GM13976 (cell line): ENCODE measurements at regions not wholly inside any gene's neighbourhood (a gene's known extent, or its start where the extent isn't known, plus 50 kb on each side); places are given as distances from the start of the nearest gene placed in this dataset.

Experiments
- DNase-seq: peaks from one replicate; pipeline ENCODE4 v3.0.0; 2012; ENCODE audit warnings: low spot score
- CTCF ChIP-seq: IDR thresholded peaks from 2 replicates; pipeline ENCODE4 v1.5.1; 2012; ENCODE audit warnings: borderline replicate concordance, mild to moderate bottlenecking; ENCODE audit not compliant: insufficient read depth; ENCODE audit errors: extremely low read depth, missing control alignments, control extremely low read depth
- in situ Hi-C: fragments of 300-500 bp; cut with MboI; formaldehyde crosslinking; loops from one replicate; pipeline ENCODE4 v1.12.0; 2022; ENCODE audit warnings: low sequenced_read_pairs, mixed read lengths, inconsistent platforms; ENCODE audit not compliant: unreplicated experiment

DNA sequence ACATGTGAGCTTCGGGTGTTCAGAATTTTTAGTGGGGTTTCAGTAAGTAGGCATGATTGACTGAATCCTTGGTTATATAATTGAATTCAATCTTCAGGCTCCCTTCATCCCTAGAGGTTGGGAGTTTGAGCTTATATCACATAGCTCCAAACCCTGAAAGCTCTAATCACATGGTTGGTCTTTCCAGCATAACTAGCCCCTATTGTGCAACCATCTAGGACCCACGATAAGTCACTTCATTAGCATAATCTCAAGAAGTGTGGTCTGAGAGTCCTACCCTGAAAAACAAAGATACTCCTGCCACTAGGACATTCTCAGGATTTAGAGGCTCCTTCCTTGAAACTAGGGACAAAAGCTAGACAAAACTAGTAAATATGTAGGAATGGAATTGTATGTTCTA lies 348.9 kb upstream of the CBLB start:
- TF ChIP-seq CTCF: no peak
- no peak for DNase-seq
- in situ Hi-C loops: no loop called here

DNA sequence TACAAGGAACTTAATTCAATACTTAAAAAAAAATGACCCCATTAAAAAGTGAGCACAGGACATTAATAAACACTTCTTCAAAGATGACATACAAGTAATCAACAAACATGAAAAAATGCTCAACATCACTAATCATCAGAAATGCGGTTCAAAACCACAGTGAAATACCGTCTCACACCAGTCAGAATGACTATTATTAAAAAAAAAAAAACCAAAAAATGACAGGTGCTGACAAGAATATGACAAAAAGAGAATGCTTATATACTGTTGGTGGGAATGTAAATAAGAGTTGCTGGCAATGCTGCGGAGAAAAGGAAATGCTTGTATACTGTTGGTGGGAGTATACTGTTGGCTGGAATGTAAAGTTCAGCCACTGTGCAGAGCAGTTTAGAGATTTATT lies 358.3 kb upstream of the CBLB start:
- in situ Hi-C loops: no loop called here
- no peak for TF ChIP-seq CTCF
- no peak for DNase-seq

- no peak for DNase-seq
- in situ Hi-C loops: no loop called here
- TF ChIP-seq CTCF: no peak
Measured at GRCh38 chr3:106228271-106228670, 359.5 kb upstream of the CBLB start.

DNA sequence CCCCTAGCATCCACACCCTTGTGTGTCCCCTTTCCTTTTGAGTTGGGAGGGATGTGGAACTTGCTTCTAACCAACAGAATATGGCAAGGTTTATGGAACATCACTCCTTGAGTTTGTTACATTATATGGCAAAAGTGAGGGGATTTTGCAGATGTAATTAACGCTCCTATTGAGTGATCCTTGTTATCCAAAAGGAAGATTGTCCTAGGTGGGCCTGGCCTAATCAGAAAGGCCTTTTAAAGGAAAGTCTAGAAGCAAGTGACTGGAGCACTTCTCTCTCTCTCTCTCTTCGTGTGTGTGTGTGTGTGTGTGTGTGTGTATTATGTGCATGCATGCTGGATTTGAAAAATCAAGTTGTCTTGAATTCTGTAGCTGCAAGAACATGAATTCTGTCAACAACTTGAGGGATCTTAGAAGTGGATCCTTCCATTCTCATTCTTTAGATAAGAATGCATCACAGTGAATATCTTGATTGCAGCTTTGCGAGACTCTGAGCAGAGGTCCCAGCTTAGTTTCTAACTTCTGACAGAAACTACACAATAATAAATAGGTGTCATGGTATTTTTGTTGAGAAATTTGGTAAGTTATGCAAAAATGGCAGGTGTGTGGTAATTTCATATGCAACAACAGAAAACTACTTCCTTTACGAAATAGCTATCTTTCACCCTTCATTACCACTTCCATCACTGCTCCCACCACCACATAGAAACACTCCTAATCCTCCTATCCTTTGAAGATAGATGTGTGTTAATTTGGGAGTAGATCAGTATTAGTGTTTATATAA lies 360.9 kb upstream of the CBLB start:
- TF ChIP-seq CTCF: no peak
- in situ Hi-C loops: no loop called here

DNA sequence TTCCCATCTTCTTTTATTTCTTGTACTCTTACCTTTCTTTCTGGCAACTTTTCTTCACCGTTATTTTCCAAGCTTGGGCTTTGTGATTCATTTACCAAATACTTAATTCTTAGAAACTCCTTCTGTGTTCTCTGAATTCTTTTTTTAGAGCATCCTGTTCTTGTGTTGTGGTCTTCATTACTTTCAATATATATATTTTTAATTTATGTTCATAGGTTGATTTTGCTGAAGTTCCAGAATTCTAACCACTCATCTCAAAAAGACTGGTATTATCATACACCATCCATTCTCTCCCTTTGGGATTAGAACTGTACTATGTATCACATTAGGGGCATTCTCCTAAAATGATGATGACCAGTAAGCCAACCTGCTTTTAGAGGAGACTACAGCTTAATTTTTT lies 362.3 kb upstream of the CBLB start:
- TF ChIP-seq CTCF: no peak
- DNase-seq: no peak
- in situ Hi-C loops: no loop called here

More for the DNA sequence above, 360.9 kb upstream of the CBLB start:
- no peak for DNase-seq

DNA sequence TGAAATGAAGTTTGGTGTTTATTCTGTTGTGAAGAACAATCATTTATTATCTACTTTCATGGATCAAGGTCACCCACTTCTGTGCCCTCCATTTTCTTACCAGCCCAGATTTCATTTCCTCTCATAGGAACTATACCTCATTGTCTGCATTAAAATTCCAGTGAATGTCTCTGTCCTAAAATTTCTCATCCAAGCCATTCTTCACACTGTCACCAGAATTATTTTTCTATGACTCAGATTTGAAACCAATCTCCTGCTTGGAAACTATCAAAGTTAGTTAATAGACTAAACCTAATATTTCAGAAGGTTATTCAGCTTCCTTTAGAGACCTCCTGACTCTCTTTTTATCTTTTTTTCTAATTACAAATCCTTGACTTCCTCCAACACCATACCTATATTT lies 364.1 kb upstream of the CBLB start:
- in situ Hi-C loops: no loop called here
- TF ChIP-seq CTCF: no peak
- no peak for DNase-seq
